Hematopoietic multipotent progenitor cell treated with erythropoietin and hydrocortisone succinate and interleukin-3 and kit ligand, for 6 days (in vitro differentiated cells): ENCODE measurements at regions not wholly inside any gene's neighbourhood (a gene's known extent, or its start where the extent isn't known, plus 50 kb on each side); places are given as distances from the start of the nearest gene placed in this dataset.

Experiments
- DNase-seq: peaks from one replicate; pipeline ENCODE4 v3.0.0-alpha.2; 2015

- no peak for DNase-seq
These were observed 65.0 kb upstream of the CCN6 start for GRCh38 chr6:111988926-111989325.

- no peak for DNase-seq
These were observed 64.2 kb upstream of the CCN6 start for GRCh38 chr6:111989743-111990142.

DNA sequence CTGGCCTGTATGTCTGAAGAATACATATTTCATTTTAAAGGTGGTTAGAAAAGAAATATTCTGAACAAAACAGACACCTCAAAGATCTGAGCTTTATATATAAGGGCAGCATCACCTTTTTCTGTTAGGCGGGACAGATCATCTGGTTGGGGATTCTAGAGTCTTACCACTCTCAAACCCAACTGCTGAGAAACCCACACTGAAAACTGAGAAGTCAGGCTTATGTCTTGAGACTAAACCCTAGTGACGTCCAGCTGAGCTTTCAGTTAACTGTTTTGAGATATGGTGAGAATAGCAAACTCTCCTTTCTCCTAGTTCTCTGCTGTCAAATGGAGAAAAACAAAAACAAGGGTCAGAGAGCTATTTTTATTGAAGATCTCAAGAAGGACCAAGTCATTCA, 63.7 kb upstream of the CCN6 start:
- no peak for DNase-seq

GRCh38 chr6:111992851-111993250, 61.1 kb upstream of the CCN6 start:
- no peak for DNase-seq

DNA sequence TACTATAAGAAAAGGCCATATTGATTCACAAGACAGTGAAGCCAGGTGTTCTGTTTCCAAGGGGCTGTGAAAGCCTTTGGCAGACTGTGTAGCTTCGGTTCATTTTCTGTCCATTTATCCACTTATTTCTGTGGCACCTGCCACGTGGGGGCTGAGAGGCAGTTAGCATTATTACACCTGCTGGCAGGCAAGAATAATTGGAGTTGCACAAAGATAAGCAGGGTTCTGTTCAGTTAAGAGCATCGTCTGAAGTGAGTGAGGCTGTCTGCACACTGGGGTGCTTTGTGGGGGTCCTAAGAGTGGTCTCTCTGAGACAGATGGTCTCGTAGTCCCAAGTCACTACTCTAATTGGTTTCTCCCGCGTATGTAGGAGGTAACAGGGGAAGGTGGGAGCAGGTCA, 60.6 kb upstream of the CCN6 start:
- DNase-seq: no peak

DNA sequence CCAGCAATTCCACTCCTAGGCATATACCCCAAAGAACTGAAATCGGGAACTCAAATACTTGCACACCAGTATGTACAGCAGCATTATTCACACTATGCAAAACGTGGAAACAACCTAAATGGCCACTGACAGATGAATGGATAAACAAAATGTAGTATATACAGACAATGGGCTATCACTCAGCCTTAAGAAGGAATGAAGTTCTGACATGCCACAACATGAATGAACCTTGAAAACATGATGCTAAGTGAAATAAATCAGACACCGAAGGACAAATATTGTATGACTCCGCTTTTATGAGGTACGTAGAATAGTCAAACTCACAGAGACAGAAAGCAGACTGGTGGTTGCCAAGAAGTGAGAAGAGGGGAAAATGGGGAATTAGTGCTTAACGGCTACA, 59.1 kb upstream of the CCN6 start:
- DNase-seq: no peak

- no peak for DNase-seq
These were observed 58.5 kb upstream of the CCN6 start for GRCh38 chr6:111995404-111995803.

- DNase-seq: no peak
These were observed 57.6 kb upstream of the CCN6 start for GRCh38 chr6:111996144-111996865.

DNA sequence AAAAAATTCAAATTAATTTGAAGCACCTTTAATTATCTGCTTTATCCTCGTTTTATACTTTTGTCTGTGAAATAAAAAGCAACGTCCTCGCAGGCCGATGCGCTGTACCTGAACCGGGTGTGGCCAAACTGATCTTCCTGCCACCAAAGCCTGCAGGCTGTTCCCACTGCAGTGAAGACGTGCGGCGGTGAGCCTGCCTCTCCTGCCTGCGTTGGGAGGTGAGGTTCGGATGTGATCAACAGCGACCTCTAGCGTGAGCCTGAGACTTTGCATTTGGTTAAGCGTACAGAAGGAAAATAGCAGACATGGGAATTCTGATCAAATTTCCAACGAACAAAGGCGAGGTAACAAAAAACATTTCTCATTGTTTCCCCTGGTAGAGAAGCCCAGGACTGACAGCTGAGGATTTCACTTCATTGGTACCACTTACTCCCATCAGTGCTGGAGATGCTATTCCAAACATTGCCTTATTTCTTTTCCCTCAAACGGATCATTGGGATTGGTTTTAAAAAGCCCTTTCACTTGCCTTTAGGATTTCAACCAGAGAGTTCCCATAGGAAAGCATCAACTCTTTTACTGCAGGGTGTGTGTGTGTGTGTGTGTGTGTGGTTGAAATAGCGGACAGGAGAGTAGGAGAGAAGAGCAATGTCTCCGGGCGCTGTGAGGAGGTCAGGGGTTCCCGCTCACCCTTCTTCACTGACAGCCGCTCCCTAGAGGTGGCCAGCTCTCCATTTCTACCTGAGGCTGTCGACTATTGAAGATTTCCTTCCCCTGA, 56.6 kb upstream of the CCN6 start:
- DNase-seq: peak; percentile 88

DNA sequence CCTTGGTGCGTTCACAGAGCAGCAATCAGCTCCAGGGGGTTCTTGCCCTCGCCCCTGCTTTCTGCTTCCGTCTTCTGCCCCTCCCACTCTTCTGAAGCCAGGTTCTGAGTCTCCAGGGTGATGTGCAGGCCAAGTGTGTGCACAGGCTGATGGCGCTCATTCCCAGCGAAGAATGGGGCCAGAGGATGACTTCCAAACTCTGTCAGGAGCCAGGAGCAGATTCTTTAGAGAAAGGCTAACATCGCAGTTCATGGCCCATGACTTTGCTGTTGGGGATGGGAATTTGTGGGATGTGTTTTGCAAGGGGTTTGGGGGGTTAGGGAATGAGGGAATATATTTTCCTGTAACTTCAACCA, 56.1 kb upstream of the CCN6 start:
- DNase-seq: no peak

DNA sequence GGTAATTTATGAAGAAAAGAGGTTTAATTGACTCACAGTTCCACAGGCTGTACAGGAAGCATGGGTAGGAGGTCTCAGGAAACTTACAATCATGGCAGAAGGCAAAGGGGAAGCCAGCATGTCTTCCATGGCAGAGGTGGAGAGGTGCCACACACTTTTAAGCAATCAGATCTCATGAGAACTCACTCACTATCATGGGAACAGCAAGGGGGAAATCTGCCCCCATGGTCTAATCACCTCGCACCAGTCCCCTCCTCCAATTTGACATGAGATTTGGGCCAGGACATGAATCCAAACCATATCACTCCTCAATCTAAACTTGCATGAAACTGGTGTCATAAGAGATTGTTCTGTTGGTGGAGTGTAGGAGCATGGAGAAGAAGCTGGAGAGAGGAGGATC, 51.6 kb upstream of the CCN6 start:
- DNase-seq: no peak
